Stimulated activated CD8-positive, alpha-beta memory T cell treated with anti-CD3 and anti-CD28 coated beads, Interleukin-2, amount 100 ng/mL, for 48 hours (primary cell): ENCODE measurements at regions not wholly inside any gene's neighbourhood (a gene's known extent, or its start where the extent isn't known, plus 50 kb on each side); places are given as distances from the start of the nearest gene placed in this dataset.
A peak's percentile ranks its signal among the peaks of the same experiment; 100 is the strongest.
"Not testable (repeated sequence)": the region's sequence is repeated elsewhere in the genome, so short reads cannot be mapped to it uniquely, and the experiment has no call there.

Experiments
- DNase-seq, 2 donors: peaks; one replicate each; pipeline ENCODE4 v3.0.0-alpha.2; 2020; ENCODE audit warnings: low read depth in 2 of 2

GRCh38 chrX:55142206-55142918 is 53.5 kb downstream of the PAGE2 start:
- DNase-seq, result no peak

DNA sequence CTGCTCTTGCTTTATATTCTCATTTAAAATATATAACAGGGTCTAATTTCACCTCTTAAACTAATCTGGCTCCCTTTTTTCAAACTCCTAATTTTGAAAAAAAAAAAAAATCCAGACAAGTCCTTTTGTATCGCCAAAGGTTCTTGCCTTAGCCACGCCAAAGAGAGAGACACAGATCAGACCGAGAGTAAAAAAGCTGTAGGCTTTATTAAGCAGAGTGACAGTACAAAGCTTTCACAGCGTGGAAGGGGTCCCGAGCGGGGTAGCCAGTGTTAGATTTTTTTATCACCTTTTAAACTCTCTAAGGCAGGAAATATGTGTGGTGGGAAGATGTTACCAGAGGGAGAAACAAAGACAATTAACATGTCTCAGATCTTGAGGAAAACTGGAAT is 54.1 kb downstream of the PAGE2 start:
- DNase-seq, result no peak

- DNase-seq, result no peak
Observed at GRCh38 chrX:55143621-55144020, 54.8 kb downstream of the PAGE2 start.

DNA sequence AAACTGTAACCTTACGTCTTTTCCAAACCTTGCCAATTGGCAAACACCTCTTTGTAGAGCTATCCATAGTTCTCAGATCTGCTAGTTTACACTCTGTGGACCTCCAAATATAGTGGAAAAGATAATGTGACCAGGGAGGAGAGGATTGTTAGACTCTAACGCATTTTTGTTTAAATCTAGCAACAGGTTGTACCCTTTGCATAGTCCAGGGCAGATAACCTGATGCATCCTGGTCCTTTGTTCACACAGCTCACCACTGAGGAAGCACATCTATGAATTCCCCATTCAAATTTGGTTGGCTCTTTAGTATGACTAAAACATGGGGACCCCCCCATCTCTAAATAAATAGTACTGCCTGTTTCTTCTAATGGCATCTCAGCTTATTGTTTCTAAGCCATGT is 55.9 kb downstream of the PAGE2 start:
- no peak for DNase-seq

- DNase-seq, result no peak
Observed at GRCh38 chrX:55149242-55149641, 60.4 kb downstream of the PAGE2 start.

- no peak for DNase-seq
Observed at GRCh38 chrX:55151199-55151598, 62.4 kb downstream of the PAGE2 start.

- DNase-seq, result no peak
Observed at GRCh38 chrX:55159551-55159950, 60.6 kb upstream of the PAGE5 start.

DNA sequence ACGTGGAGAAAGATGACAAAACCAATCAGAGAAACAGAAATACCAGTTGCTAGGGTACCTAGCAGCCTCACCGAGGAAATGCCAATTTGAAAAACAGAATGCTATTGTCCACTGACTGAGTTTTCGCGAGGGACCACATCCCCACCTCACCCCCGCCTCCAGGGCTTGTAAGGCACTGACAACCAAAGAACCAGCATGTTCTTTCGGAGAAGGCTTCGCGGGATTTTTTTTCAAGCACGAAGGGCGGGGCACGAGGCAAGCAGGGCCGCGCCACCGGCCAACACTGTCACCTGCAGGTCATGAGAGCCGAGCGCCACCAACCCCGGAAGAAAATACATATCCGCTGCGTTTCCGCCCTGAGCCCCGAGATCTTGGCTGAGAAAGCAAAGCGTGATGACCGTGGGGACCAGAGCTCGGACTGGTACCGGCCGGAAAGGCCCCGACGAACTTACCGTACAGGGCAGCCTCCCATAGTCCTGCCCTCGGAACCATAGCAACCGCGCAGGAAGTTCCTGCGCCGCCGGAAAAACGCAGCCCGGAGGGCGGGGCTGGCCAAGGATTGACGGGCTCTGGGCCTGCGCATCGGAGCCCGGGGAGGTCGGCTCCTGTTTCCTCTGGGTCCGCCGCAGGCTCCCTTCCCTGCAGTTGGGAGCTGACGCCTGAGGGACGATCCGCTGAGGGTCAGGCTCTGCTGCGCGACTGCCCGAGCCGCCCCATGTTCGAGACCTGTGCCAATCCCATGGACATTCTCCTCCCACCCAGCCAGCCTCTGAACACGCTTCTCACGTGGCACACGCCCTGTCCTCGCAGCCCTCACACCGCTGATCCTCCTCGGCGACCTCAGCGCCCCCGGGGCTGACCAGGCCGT is 59.2 kb upstream of the PAGE5 start:
- peak; percentile 70 to 77 for DNase-seq

- no peak for DNase-seq
Observed at GRCh38 chrX:55161581-55161980, 58.6 kb upstream of the PAGE5 start.

- no peak for DNase-seq
Observed at GRCh38 chrX:55163171-55163570, 57.0 kb upstream of the PAGE5 start.

- not testable (repeated sequence) for DNase-seq
Observed at GRCh38 chrX:55165026-55165425, 55.1 kb upstream of the PAGE5 start.

GRCh38 chrX:55167124-55167803 is 52.9 kb upstream of the PAGE5 start:
- no peak for DNase-seq

DNA sequence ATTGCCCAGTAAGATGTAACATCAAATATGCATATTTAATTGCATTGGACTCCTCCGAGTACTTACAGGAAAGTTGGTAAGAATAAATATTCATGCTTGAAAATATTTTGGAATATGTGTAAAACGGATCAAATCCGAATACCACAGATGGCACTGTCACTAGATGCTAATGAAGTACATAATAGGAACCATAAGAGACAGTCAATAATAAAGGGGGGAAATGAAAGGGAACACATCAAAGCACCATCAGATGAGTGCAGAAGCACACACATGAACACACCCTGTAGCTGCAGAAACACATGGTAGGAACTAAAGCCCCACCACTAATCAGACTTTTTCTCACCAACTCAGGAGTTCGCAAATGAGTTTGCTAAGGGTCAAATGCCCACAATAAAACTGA is 52.2 kb upstream of the PAGE5 start:
- DNase-seq, result no peak

- DNase-seq, result no peak
Observed at GRCh38 chrX:55169782-55170181, 50.4 kb upstream of the PAGE5 start.
